ENCODE measurements at regions not wholly inside any gene's neighbourhood (a gene's known extent, or its start where the extent isn't known, plus 50 kb on each side); places are given as distances from the start of the nearest gene placed in this dataset.

- no TSS peak for BruUV-seq (replicated peaks)
- POLR2A ChIA-PET (ENCODE audit: unreplicated experiment) = interaction anchor here (0.7 kb wide), 1 partner anchor 307 kb away, joined by 3 read pairs; no protein-coding TSS in a partner anchor
Measured at GRCh38 chr14:71415404-71415690, 508.1 kb downstream of the PCNX1 start.

More at GRCh38 chr14:71415404-71415690, 508.1 kb downstream of the PCNX1 start:
- Histone ChIP-seq H3K14ac (replicated peaks; ENCODE audit: low read depth, low read length) (no peak overlapping the region), H3K36me3 (ENCODE audit: control insufficient read depth, insufficient read depth, low read length) (no peaks in the 10 kb centered on the region; the same call in 1 of the 2 replicates), H2BK120ac (ENCODE audit: low read depth, low read length) (no peak overlapping the region), H2AK9ac (replicated peaks; ENCODE audit: low read depth, low read length, poor library complexity) (no peak overlapping the region), H2BK20ac (ENCODE audit: low read depth, low read length) (no peak overlapping the region), H2BK15ac (ENCODE audit: low read depth, low read length) (no peak overlapping the region), H3K27ac (ENCODE audit: insufficient read depth, low read length) (peak overlapping the region; percentile 71; the same call in 1 of the 2 replicates), H3K4me2 (ENCODE audit: low read depth, low read length) (no peak overlapping the region), H4K20me1 (ENCODE audit: insufficient read depth, low read length) (no peaks in the 10 kb centered on the region; the same call in 1 of the 2 replicates), H3K4ac (ENCODE audit: low read depth, low read length) (no peak overlapping the region), H3K18ac (ENCODE audit: low read depth, low read length) (no peak overlapping the region), H4K8ac (ENCODE audit: low read depth in 2 of 2, low read length in 2 of 2) (peak overlapping the region in 1 of 2 experiments; percentile 49; a peak in 1 of 4 replicates), H3K4me3 (ENCODE audit: insufficient read depth, low read depth, low read length) (no peak overlapping the region), H2AFZ (replicated peaks; ENCODE audit: low read length, poor library complexity) (no peak overlapping the region), H3K23ac (ENCODE audit: low read depth, low read length) (no peak overlapping the region), H3K9me1 (ENCODE audit: insufficient read depth, low read length) (peaks cover 6% of the 10 kb centered on the region), H3K79me1 (ENCODE audit: low read depth in 1 of 2, low read length in 2 of 2) (peaks cover 31 to 67% of the 10 kb centered on the region in 2 experiments), H2BK5ac (ENCODE audit: low read depth, low read length, poor library complexity, severe bottlenecking) (peak overlapping the region; percentile 97), H3K27me3 (ENCODE audit: control insufficient read depth, insufficient read depth, low read length) (no peaks in the 10 kb centered on the region), H2AK5ac (ENCODE audit: low read depth, low read length) (no peak overlapping the region), H3K4me1 (ENCODE audit: control insufficient read depth, insufficient read depth, low read length) (peaks cover 16% of the 10 kb centered on the region), H3K9me3 (ENCODE audit: control insufficient read depth, insufficient read depth, low read length) (no peaks in the 10 kb centered on the region), H4K91ac (ENCODE audit: insufficient read depth, low read depth, low read length) (no peak overlapping the region), H3K9ac (ENCODE audit: low read depth, low read length) (no peak overlapping the region), H4K5ac (ENCODE audit: low read depth, low read length) (no peak overlapping the region), H3K56ac (ENCODE audit: extremely low read depth, insufficient read depth, low read length) (peak overlapping the region; percentile 39; the same call in 1 of the 2 replicates)
- in situ Hi-C loops (cut with MboI; ENCODE audit: low sequenced_read_pairs) (no loop called here), intact Hi-C loops (cut with micrococcal nuclease) (no loop called here), dilution Hi-C loops (cut with HindIII; ENCODE audit: low sequenced_read_pairs, unreplicated experiment) (no loop called here)
- DNase-seq (peak; percentile 79), ATAC-seq (ENCODE audit: low read depth) (peak; percentile 82)
- WGBS, 2 experiments (ENCODE audit: extremely low coverage in 2 of 2, insufficient read length in 1 of 2) = no CpG with 5 or more reads among the region's 1 CpG
- CTCF ChIA-PET = interaction anchor here (0.5 to 0.6 kb wide), 2 partner anchors 26 to 361 kb away, joined by 3 read pairs; no protein-coding TSS in a partner anchor
- TF ChIP-seq RAD21 (IDR thresholded peaks at IDR 0.05; ENCODE audit: low read length) = no peak
- peak; percentile 93 for TF ChIP-seq CEBPB (IDR thresholded peaks at IDR 0.05; ENCODE audit: low read depth, low read length)
